ENCODE measurements at regions not wholly inside any gene's neighbourhood (a gene's known extent, or its start where the extent isn't known, plus 50 kb on each side); places are given as distances from the start of the nearest gene placed in this dataset.
"Not testable (repeated sequence)": the region's sequence is repeated elsewhere in the genome, so short reads cannot be mapped to it uniquely, and the experiment has no call there.

DNA sequence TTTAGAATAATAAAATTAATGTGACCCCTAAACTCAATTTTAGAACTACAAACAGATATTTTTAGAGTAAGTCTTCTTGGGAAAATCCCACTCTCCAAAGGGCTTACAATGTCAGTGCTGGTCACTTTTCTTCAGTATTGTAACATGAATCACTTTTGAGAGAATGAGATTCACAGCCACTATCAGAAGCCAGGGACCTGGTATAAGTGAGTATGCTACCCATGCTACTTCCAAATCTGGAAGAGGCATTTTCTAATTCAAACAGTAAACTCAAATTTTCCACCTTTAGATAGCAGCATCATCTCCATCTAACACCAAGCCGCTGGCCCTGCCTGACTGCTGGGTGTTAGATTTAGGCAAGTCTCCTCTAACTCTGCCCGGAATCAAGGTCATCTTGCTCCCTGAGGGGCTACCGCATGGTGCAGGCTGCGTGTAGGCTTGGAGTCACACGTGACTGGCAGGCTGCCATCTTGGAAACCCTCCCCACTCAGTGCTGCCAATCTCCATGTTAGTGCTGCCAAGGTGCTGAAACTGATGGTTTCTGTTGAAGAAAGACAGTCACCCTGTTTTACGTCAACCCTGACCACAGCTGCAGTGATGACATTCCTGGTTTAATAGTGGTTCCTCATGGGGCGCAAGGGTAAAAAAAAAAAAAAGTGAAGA is 882.9 kb upstream of the B3GALT2 start:
- DNase-seq (ENCODE audit: low read depth) = no peak

DNA sequence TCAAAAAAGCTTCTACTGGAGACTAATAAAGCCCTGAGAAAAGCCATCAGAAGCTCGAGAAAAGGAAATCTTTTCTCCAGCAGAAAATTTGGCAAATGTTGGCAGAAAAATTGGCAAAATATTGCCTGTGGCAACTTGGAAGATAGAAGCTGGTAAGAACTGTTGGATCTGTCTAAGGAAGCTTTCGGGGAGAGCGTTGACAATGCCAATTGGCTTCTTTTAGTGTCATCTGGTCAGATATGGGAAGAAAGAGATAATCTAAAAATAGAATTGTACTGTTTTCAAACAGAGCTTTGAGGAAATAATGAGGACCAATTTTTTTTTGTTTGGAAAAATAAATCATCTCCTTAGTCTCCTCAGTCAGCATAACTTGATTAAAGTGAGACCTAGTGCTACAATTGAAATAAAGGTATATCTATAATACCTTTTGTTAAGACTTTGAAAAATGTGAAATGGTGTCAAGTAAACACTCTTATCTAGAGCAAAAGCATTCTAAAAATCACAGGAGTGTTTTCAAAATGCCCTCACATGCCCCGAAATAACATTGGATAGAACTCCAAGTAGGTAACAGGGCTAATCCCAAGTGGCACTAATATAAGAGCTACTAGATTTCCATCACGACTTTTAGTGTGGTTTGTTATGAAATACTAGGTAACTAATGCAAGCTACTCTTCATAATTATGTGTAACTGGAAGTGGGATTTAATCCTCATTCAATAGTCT is 882.2 kb upstream of the B3GALT2 start:
- no peak for DNase-seq (ENCODE audit: low read depth)

DNA sequence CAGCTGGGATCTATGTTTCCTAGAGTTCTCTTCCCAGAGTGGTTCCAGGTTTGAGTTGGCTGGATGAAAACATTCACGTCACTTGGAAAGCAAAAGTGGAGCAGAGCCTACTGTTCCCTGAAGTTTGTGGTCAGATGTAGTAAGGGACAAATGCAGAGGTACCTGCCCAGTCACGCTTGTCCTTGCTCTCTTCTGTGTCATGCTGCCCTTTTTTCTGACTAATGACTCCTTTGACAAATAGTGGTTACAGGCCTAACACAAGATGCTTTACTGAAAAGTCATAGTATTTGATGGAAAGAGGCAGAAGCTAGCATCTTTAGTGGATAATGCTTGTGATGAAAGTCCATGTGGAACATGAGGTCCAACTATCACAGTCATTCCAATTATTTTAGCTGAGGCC is 881.4 kb upstream of the B3GALT2 start:
- no peak for DNase-seq (ENCODE audit: low read depth)

DNA sequence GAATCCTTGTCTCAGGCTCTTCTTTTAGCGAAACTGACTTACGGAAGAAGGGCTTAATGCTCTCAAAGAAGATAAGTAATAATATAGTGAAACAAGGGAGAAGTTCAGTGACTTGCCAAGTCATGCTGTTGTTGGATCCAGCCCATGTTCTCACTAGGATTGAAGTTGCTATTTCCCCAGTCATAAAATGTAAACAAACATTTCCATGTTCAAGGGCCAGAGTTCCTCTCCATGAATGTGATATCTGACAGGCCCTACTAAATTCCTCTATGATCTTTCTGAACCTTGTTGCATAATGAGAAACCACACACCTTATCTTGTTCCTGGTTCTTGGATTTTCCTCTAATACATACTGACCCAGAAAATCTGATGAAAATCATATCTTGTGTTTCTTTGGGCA is 876.5 kb upstream of the B3GALT2 start:
- DNase-seq (ENCODE audit: low read depth) = no peak

DNA sequence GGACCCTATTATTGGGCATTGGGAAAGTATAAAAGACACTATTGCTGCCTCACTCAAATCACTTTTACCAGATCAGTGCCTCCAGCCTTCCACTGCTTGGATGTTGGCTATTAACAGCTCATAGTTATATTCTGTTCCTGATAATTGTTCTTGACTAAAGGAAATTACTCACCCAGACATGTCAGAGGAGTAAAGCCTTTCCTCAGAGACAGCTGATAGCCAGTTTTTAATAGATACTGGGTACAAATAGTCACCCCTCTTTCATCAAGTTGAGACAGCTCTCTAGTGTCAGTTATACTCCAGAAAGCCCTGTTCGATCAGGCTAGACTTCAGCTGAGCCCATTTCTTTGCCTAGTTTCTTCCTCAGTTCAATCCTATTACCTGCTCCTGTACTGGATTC is 876.1 kb upstream of the B3GALT2 start:
- no peak for DNase-seq (ENCODE audit: low read depth)

DNA sequence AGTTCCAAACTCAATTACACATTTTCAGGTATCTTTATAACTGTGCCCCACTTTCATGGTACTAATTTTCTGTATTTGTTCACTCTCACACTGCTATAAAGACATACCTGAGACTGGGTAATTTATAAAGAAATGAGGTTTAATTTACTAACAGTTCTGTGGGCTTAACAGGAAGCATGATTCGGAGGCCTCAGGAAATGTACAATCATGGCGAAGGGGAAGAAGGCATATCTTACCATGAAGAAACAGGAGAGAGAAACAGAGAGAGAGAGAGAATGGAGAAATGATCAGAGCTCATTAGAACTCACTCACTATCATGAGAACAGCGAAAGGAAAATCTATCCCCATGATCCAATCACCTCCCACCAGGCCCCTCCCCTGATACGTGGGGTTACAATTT is 874.1 kb upstream of the B3GALT2 start:
- no peak for DNase-seq (ENCODE audit: low read depth)

DNA sequence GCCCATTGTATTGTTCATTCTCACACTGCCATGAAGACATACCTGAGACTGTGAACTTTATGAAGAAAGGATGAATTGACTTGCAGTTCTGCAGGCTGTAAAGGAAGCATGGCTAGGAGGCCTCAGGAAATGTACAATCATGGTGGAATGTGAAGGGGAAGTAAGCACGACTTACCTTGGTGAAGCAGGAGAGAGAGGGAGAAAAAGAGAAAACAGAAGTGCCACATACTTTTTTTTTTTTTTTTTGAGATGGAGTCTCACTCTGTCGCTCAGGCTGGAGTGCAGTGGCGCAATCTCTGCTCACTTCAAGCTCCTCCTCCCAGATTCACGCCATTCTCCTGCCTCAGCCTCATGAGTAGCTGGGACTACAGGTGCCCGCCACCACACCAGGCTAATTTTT is 871.9 kb upstream of the B3GALT2 start:
- not testable (repeated sequence) for DNase-seq (ENCODE audit: low read depth)

DNA sequence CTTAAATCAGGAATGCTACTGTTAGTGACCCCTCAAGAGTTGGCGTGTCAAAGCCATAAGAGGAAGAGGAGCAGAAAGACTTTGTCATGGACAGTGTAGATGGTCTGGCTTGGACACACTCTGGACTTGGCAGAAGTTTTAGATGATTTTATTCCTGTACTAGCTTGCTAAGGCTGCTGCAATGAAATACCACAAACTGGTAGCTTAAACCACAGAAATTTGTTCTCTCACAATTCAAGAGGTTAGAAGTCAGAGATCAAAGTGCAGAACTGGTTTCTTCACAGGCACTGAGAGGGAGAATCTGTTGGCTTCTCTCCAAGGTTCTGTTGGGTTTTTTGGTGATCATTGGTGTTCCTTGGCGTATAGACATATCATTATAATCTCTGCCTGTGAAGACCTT is 869.8 kb upstream of the B3GALT2 start:
- DNase-seq (ENCODE audit: low read depth) = no peak

DNA sequence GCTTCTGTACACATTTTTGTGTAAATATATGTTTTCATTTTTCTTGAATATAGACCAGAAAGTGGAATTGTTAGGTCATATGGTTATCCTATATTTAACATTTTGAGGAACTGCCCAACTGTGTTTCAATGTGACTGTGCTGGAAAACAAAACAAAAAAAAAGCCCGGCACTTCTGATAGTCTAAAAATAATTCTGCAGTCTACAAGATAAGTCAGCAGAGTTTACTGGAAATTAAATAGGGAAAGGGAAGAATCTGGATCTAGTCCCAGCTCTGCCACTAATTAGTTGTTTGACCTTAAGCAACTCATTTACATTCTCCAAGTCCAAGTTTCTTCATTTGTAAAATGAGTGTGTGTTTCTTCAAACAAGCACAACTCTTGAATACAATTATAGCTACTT is 869.1 kb upstream of the B3GALT2 start:
- DNase-seq (ENCODE audit: low read depth) = no peak

DNA sequence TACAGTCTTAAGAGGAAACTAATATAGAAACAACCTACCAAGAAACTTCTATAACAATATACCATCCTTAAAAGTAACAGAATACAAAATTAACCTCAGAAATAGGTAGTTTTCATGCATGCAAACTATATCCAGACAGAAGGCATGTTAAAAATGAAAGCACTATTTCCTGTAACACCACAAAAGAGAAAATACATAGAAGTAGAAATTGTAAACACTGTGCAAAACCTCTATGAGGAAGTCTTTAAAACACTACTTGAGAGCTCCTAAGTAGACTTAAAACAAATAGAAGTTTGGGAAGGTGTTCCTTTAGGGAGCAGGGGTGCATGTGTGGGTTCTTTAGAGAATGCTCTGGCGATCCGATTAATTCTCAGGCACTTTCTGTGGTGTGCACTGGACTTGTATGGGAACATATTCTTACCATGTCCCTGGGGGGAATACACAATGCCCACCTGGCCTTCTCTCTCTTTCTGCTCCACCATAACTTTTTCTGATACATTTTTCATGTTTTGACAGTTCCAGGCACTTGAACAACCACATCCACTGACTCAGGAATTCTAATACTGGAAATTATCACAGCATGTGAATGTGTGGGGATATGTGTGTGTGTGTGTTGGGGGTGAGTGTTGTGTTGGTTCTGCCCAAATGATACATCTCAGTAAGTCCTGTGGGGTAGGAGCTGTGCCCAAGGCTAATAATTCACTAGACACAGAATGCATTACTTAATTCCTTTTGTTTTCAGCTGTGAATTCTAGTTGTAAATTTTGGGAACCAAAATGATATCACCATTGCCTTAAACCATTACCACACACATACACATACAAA is 866.3 kb upstream of the B3GALT2 start:
- DNase-seq (ENCODE audit: low read depth) = no peak

DNA sequence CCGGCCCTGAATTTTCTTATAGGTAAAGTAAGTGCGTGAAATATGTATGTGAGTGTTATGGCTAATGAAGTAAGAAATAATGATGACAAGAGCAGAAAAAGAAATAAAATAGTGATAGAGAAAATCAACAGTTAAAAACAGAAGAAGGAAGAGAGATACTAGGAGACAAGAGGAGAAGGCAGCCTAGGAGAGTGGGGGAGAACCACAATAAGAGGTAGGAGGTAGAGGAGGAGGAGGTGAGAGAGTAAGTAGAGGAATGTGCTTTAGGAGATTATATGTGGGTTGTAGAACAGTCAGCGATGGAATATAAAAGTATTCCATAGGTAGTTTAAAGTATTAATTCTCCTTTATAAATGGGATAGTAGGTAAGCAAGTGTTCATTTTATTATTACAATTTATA is 861.5 kb upstream of the B3GALT2 start:
- DNase-seq (ENCODE audit: low read depth) = no peak

DNA sequence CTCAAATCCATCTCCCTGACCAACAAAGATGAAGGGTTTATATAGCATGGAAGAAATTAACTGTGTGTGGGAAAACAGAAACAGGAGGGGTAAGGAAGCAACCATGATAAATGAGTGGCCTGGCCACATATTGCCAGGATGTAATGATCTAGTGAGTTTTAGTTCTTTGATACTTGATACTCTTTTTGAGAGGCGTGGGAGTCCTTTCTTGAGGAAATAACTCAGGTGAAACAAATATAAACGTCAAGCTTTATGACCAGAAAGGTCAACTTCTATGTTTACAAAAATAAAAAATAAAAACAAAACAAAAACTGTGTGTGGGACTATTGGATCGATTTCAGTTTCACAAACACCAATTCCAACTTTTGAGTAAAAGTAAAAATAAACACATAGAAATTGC is 860.8 kb upstream of the B3GALT2 start:
- DNase-seq (ENCODE audit: low read depth) = no peak

DNA sequence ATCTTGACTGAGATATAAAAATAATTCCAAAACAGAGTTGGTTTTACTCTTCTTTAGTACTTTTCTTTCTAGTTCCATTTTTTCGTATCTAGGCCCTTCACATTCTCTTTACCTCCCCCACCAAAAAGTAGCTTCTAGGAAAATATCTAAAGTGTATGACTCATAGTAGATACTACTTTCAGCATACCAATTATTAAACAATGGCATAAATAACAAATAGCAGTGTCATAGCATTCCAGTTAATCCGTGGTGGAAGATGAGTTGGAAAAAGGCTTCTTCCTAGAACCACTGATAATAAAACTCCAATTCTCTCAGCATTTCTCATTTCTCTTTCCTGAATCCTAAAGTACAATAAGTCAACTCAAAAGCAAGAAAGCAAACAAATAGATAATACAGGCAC is 859.0 kb upstream of the B3GALT2 start:
- no peak for DNase-seq (ENCODE audit: low read depth)

DNA sequence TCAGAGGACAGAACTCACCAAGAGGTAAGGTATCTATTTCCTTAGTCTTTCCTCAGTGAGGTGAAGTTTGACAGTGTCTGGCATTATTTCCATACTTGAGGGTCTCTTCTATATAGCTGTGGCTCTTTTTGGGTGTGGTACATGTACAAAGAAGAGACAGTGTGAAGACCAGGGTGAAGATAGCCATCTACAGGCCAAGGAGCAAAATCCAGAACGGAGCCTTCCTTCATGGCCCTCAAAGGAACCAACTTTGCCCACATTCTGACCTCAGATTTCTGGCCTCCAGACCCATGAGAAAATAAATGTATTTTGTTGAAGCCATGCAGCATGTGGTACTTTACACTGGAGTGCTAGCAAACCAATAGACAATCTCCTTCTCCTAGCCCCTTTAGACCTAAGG is 858.5 kb upstream of the B3GALT2 start:
- DNase-seq (ENCODE audit: low read depth) = no peak

DNA sequence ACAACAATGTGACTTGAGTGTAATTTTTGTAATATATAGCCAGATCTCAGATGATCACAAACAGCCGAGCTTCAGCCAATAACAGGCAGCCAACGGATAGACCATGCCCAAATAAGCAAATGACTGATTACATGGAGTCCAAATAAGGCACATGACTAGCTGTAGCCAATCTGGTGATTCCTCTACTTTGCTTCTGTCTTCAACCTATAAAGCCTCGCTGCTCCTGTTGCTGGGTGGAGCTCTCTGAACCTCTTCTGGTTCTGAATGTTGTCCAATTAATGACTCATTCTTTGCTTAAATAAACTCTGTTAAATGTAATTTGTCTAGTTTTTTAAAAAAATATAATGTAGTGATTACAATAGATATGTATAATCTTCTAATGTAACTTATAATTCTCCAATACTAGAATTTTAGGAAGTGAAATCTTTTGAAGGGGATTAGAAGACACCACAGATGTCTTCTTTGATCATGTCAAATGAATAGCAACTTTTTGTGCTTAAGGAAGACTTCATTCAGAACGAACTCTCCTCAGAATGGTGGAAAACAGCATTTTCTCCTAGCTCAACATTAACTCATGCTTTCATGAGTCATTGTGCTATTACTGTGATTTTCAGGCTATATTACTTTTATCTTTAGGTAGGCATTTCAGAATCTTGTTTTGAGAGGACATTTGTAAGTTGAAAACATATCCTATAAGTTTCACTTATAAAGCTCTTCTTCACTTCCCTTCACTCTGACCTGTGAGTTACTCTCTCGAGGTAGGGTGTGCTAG is 857.8 kb upstream of the B3GALT2 start:
- no peak for DNase-seq (ENCODE audit: low read depth)

DNA sequence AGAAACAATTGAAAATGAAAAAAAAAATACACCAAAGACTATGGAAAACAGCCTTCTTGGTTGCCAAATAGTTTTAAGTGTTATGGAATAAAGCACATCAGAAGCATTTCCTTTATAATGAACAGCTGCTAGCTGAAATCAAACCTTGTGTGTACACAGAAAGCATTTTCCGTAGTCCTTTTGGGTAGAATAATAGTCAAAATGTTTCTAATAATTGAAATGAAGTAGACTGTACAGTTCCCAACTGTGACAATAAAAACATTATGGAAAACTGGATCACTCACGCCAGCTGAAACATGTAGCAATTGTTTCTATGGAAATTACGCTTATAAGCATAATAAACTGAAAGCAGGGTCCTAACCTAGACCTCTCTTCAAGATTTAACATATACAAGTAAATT is 856.3 kb upstream of the B3GALT2 start:
- no peak for DNase-seq (ENCODE audit: low read depth)

DNA sequence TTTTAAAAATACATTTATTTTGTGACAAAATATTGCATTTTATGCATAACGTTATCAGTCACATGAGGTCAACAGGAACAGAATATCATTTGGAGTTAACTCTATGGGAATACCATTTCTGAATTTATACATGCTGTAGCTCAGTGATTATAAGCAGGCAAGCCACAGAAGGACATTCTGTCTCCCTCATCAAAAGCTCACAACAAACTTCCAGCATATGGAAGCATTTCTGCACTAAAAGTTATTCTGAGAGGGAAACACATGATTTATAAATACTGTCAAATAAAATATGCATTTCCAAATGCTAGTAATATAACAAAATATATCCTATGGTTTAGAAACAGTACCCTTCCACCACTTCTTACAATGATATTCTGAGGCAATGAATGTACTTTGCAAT is 854.1 kb upstream of the B3GALT2 start:
- no peak for DNase-seq (ENCODE audit: low read depth)

DNA sequence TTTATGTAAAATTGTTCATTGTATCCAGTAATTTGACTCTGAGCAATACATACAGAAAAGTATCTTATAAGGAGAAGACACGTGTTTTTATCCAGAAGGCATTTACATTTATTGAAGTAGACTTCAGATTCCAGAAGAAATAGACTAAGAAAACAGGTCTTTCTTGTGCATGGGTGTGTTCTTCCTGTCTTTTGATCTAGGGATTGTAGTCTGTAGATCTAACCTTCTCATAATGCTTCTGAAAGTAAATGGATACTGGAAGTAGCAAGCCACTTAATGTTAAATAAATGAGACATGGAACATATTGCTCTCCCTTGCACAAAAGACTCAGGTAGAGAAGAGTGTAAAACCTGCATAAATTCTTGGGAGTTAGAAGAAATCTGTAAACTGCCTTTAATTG is 853.2 kb upstream of the B3GALT2 start:
- no peak for DNase-seq (ENCODE audit: low read depth)

DNA sequence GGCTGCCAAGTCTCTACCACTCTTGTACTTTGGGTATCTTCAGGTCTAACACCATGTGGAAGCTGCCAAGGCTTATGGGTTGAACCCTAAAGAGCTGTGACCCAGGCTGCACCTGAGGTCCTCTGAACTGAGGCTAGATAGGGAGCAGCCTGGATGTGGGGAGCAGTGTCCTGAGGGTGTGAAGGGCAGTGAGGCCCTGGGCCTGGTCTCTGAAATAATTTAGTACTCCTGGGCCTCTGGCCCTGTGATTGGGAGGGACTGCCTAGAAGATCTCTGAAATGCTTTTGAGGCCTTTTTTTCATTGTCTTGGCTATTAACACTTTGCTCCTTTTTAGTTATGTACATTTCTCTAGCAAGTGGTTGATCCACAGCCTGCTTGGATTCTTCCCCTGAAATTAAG is 847.2 kb upstream of the B3GALT2 start:
- no peak for DNase-seq (ENCODE audit: low read depth)

DNA sequence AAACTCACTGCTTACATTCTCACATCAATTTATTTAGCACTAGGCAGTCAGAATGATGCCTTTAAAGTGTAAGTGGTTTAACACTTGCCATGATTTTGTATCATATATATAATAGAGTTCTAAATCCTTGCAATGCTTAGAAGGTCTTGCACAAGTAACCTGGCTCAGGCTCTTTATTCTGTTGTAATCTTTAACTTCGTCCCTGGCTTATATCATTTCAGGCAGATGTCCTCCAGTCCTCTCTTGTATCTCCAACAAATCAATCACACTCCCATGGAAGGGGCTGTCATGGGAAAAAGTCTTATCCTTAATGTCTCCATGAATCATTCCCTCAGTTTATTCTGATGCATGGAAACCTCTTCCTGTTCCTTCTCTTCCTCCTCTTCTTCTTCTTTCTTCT is 841.6 kb upstream of the B3GALT2 start:
- DNase-seq (ENCODE audit: low read depth) = no peak

DNA sequence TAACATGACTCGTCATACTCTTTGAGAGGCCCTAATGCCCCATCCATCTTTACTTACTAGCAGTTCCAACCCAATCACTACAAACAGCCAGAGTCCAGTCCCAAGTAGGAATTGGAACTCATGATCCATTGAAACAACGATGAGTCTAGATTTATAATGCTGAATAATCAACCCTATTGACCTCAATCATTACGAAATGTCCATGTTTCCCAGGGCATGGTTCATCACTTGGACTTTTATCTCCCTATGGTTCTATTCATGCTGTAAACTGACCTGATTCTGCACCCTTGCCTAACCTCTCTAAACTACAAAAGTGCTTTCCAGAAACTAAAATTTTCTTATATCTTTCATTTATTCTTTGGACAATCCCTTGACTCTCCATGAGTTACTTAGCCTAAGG is 840.0 kb upstream of the B3GALT2 start:
- no peak for DNase-seq (ENCODE audit: low read depth)

DNA sequence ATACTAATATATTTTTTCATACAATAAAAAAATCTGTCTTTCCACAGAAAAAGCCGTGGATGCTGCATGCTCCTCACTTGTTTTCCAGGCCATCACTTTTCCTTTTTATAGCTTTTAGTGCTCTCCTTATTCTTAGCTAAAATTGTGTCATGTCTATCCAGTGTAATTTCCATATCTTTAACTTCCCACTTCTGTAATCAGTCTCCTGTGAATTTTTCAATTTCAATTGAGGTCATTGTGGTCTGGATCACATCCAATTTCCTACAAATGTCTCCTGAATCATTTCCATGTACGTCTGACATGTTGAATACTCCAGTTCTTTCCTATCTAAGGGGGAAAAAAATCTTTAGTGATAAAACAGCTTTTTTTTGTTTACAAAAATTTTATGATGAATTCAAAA is 838.2 kb upstream of the B3GALT2 start:
- peak; percentile 41 for DNase-seq (ENCODE audit: low read depth)

DNA sequence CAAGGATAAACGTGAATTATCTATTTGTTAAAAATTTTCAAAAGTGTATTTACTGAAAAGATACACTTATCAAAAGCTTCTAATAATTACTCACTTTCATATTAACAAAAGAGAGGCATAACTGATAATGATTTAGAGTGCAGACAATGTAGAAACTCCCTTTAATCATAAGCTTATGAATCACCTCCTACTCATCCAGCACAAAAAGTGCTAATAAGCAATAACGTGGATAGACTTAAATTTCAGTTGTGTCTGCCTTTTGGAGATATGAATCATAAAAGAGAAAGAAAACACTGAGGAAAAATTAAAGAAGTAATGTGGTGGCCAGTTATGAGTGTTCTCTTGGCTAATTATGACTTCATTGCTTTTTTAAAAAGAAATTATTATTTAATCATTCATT is 827.6 kb upstream of the B3GALT2 start:
- DNase-seq (ENCODE audit: low read depth) = no peak

All from HS-27A (cell line).